GM12878 (cell line): ENCODE measurements at regions not wholly inside any gene's neighbourhood (a gene's known extent, or its start where the extent isn't known, plus 50 kb on each side); places are given as distances from the start of the nearest gene placed in this dataset.

Experiments used
- ATAC-seq: fragments of 200-7000 bp; cut with Tn5 transposase; 3 replicates; pipeline ENCODE4 v1.9.1; 2020; ENCODE audit warnings: mild to moderate bottlenecking, moderate library complexity
- BruUV-seq: library from RNA; stranded (reverse); fragments of 400-500 nt; replicated peaks from 2 replicates; lab custom pipeline; 2021; lab: Mats Ljungman, UMichigan
- CTCF ChIA-PET: fragments of 300-600 bp; sonication (Branson Sonifier 250); formaldehyde crosslinking; extraction: SDS; loops from one replicate; lab custom pipeline; 2021; ENCODE audit warnings: inconsistent platforms; lab: Yijun Ruan, JAX
- POLR2A ChIA-PET: fragments of 350-600 bp; formaldehyde crosslinking; extraction: SDS; loops from one replicate; lab custom pipeline; 2021; ENCODE audit warnings: inconsistent platforms; lab: Charles Lee
- RAD21 ChIA-PET: fragments of 300-600 bp; sonication (Branson Sonifier 250); formaldehyde crosslinking; loops from one replicate; lab custom pipeline; 2023; ENCODE audit warnings: antibody characterized with exemption; ENCODE audit not compliant: unreplicated experiment; lab: Charles Lee
- SMC1A ChIA-PET: fragments of 300-600 bp; sonication (Branson Sonifier 250); formaldehyde crosslinking; loops from one replicate; lab custom pipeline; 2023; ENCODE audit not compliant: unreplicated experiment, uncharacterized antibody; lab: Charles Lee
- DNase-seq: peaks from one replicate; pipeline ENCODE4 v3.0.0-alpha.2; 2011; ENCODE audit warnings: low read depth, low spot score
- FAIRE-seq: peaks from 3 replicates; lab custom pipeline; 2011; peaks lifted over from hg19 to GRCh38; lab: Jason Lieb, UNC
- H2AFZ ChIP-seq: 2 replicates; pipeline ENCODE4 v1.6.0; 2011; ENCODE audit warnings: low read depth, low read length, control low read depth; ENCODE audit not compliant: control insufficient read depth
- H3K27ac ChIP-seq: 2 replicates; pipeline ENCODE4 v1.5.1; 2011; ENCODE audit warnings: control low read depth; ENCODE audit not compliant: control insufficient read depth, insufficient read depth
- H3K27me3 ChIP-seq, 2 experiments: replicated peaks in 1 of 2; 2 replicates each; pipeline versions ENCODE4 v1.6.0 to v1.6.1; 2011; ENCODE audit warnings: low read length in 1 of 2; ENCODE audit not compliant: control insufficient read depth in 2 of 2, insufficient read depth in 2 of 2
- H3K36me3 ChIP-seq, 2 experiments: 2 replicates each; pipeline ENCODE4 v1.5.1; 2011; ENCODE audit warnings: low read length in 1 of 2; ENCODE audit not compliant: control insufficient read depth in 2 of 2, insufficient read depth in 2 of 2
- H3K4me1 ChIP-seq: 2 replicates; pipeline ENCODE4 v1.6.1; 2011; ENCODE audit warnings: mild to moderate bottlenecking, low read length, moderate library complexity, mixed read lengths; ENCODE audit not compliant: control insufficient read depth, insufficient read depth
- H3K4me2 ChIP-seq: 2 replicates; pipeline ENCODE4 v1.6.0; 2011; ENCODE audit warnings: control low read depth; ENCODE audit not compliant: control insufficient read depth, insufficient read depth
- H3K4me3 ChIP-seq: fragments of 200-600 bp; sonication (generic); 2 replicates; pipeline ENCODE4 v1.5.1; 2016
- H3K79me2 ChIP-seq: 2 replicates; pipeline ENCODE4 v1.6.0; 2011; ENCODE audit warnings: low read length; ENCODE audit not compliant: control insufficient read depth, insufficient read depth
- H3K9ac ChIP-seq: 2 replicates; pipeline ENCODE4 v1.8.0; 2011; ENCODE audit warnings: low read length, control low read depth, mixed read lengths; ENCODE audit not compliant: control insufficient read depth, insufficient read depth
- H3K9me3 ChIP-seq: replicated peaks from 3 replicates; pipeline ENCODE4 v1.5.1; 2011; ENCODE audit warnings: mild to moderate bottlenecking, low read length; ENCODE audit not compliant: control insufficient read depth, insufficient read depth
- H4K20me1 ChIP-seq: 2 replicates; pipeline ENCODE4 v1.6.0; 2011; ENCODE audit not compliant: control insufficient read depth, insufficient read depth
- EED ChIP-seq: sonication (generic); IDR thresholded peaks from 2 replicates; pipeline ENCODE4 v1.6.1; 2016; ENCODE audit warnings: antibody characterized with exemption, low read depth
- ESRRA ChIP-seq: IDR thresholded peaks from 2 replicates; pipeline ENCODE4 v1.6.1; 2012; ENCODE audit warnings: mild to moderate bottlenecking, low read length, improper control_type of control experiment
- EZH2 ChIP-seq: IDR thresholded peaks from 2 replicates; pipeline ENCODE4 v1.6.1; 2012; ENCODE audit warnings: low read depth, mild to moderate bottlenecking, control low read depth, inconsistent platforms, low read length, borderline replicate concordance; ENCODE audit not compliant: control insufficient read depth
- NBN ChIP-seq: fragments of 450-650 bp; IDR thresholded peaks from 2 replicates; pipeline ENCODE4 v1.6.1; 2016
- NFIC ChIP-seq: IDR thresholded peaks from 2 replicates; pipeline ENCODE4 v1.6.1; 2012; ENCODE audit warnings: low read depth, mild to moderate bottlenecking, inconsistent platforms, low read length, moderate library complexity
- NFYA ChIP-seq: IDR thresholded peaks from 2 replicates; pipeline ENCODE4 v1.6.1; 2011; ENCODE audit warnings: low read depth, mild to moderate bottlenecking, low read length, improper control_type of control experiment, borderline replicate concordance
- RAD21 ChIP-seq: IDR thresholded peaks from 2 replicates; pipeline ENCODE4 v1.6.1; 2011; ENCODE audit warnings: mild to moderate bottlenecking, low read depth, low read length, moderate library complexity; ENCODE audit not compliant: insufficient read depth
- SIX5 ChIP-seq: IDR thresholded peaks from 2 replicates; pipeline ENCODE4 v1.6.1; 2011; ENCODE audit warnings: mild to moderate bottlenecking, low read depth, low read length, moderate library complexity; ENCODE audit not compliant: severe bottlenecking
- SPI1 ChIP-seq: IDR thresholded peaks from 2 replicates; pipeline ENCODE4 v1.6.1; 2011; ENCODE audit warnings: low read depth, mild to moderate bottlenecking, low read length, moderate library complexity, borderline replicate concordance; ENCODE audit not compliant: insufficient read depth
- WGBS: methylation state at CpG from one replicate; pipeline ENCODE4 v1.1.6; 2016; ENCODE audit warnings: low lambda C conversion rate; ENCODE audit not compliant: insufficient replicate concordance, insufficient coverage; ENCODE audit errors: missing lambda C conversion rate; 5-methylcytosine and 5-hydroxymethylcytosine counted together
- in situ Hi-C: fragments of 300-500 bp; cut with MboI; formaldehyde crosslinking; loops from 9 replicates; pipeline ENCODE4 v1.14.3; 2018; ENCODE audit warnings: mixed read lengths
- intact Hi-C: fragments of 100-400 bp; cut with micrococcal nuclease; formaldehyde crosslinking; loops from one replicate; pipeline ENCODE4 v1.14.2; 2022; ENCODE audit not compliant: unreplicated experiment
- TF ChIP-seq, protein P1 (sequence below): fragments of 450-650 bp; IDR thresholded peaks from 2 replicates; pipeline ENCODE4 v1.6.1; 2017; ENCODE audit warnings: borderline replicate concordance
- TF ChIP-seq, protein P2 (sequence below): fragments of 450-650 bp; conservative IDR thresholded peaks from 2 replicates; pipeline ENCODE4 v1.6.1; 2017; ENCODE audit warnings: mild to moderate bottlenecking, moderate library complexity
- TF ChIP-seq, protein P3 (sequence below): IDR thresholded peaks from 2 replicates; pipeline ENCODE4 v1.6.1; 2012; ENCODE audit warnings: improper control_type of control experiment, low read depth, low read length; ENCODE audit not compliant: insufficient replicate concordance
- TF ChIP-seq, protein P4 (sequence below): IDR thresholded peaks from 2 replicates; pipeline ENCODE4 v1.6.1; 2011; ENCODE audit warnings: low read depth, mild to moderate bottlenecking, low read length, moderate library complexity, borderline replicate concordance; ENCODE audit errors: extremely low read depth
- TF ChIP-seq, protein P5 (sequence below): fragments of 150-350 bp; IDR thresholded peaks from 2 replicates; pipeline ENCODE4 v1.6.1; 2014; ENCODE audit warnings: mild to moderate bottlenecking, low read depth, low read length

DNA sequence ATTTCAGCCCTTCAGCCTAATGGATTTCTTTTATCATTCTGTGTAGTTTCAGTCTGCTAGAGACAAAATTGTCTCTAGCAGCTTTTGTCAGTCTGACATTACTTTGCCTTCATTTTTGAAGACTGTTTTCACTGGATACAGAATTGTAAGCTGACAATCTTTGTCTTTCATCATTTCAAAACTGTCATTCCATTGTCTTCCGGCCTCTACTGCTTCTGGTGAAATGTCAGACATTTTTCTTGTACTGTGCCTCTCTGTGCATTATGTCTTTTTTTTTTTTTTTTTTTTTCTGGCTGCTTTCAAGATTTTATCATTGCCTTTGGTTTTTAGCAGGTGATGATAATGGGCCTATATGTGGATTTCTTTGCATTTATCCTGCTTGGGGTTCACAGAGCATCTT is 51.3 kb upstream of the ZNF169 start:
- CTCF ChIA-PET, result interaction anchor here (10.4 kb wide), 1 partner anchor 144 kb away, joined by 253 read pairs; no protein-coding TSS in a partner anchor

More for the DNA sequence above, 51.3 kb upstream of the ZNF169 start:
- Histone ChIP-seq H3K36me3 (no peaks in the 10 kb centered on the region), H3K79me2 (no peaks in the 10 kb centered on the region), H3K27me3 (no peaks in the 10 kb centered on the region), H4K20me1 (no peaks in the 10 kb centered on the region), H3K9me3 (no peaks in the 10 kb centered on the region; the same call in 1 of the 3 replicates), H3K4me1 (no peaks in the 10 kb centered on the region), H3K9ac (no peak overlapping the region), H3K4me3 (no peak overlapping the region), H2AFZ (no peak overlapping the region), H3K4me2 (no peak overlapping the region), H3K27ac (no peak overlapping the region)
- ATAC-seq (no peak), DNase-seq (no peak), FAIRE-seq (no peak)
- TF ChIP-seq, protein P1, sequence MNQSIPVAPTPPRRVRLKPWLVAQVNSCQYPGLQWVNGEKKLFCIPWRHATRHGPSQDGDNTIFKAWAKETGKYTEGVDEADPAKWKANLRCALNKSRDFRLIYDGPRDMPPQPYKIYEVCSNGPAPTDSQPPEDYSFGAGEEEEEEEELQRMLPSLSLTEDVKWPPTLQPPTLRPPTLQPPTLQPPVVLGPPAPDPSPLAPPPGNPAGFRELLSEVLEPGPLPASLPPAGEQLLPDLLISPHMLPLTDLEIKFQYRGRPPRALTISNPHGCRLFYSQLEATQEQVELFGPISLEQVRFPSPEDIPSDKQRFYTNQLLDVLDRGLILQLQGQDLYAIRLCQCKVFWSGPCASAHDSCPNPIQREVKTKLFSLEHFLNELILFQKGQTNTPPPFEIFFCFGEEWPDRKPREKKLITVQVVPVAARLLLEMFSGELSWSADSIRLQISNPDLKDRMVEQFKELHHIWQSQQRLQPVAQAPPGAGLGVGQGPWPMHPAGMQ, result no peak
- TF ChIP-seq NFYA (no peak), RAD21 (no peak), EZH2 (no peak), NBN (no peak), SIX5 (no peak), EED (no peak), NFIC (no peak), ESRRA (no peak), SPI1 (no peak)
- TF ChIP-seq, protein P2, sequence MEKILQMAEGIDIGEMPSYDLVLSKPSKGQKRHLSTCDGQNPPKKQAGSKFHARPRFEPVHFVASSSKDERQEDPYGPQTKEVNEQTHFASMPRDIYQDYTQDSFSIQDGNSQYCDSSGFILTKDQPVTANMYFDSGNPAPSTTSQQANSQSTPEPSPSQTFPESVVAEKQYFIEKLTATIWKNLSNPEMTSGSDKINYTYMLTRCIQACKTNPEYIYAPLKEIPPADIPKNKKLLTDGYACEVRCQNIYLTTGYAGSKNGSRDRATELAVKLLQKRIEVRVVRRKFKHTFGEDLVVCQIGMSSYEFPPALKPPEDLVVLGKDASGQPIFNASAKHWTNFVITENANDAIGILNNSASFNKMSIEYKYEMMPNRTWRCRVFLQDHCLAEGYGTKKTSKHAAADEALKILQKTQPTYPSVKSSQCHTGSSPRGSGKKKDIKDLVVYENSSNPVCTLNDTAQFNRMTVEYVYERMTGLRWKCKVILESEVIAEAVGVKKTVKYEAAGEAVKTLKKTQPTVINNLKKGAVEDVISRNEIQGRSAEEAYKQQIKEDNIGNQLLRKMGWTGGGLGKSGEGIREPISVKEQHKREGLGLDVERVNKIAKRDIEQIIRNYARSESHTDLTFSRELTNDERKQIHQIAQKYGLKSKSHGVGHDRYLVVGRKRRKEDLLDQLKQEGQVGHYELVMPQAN, result no peak
- TF ChIP-seq, protein P3, sequence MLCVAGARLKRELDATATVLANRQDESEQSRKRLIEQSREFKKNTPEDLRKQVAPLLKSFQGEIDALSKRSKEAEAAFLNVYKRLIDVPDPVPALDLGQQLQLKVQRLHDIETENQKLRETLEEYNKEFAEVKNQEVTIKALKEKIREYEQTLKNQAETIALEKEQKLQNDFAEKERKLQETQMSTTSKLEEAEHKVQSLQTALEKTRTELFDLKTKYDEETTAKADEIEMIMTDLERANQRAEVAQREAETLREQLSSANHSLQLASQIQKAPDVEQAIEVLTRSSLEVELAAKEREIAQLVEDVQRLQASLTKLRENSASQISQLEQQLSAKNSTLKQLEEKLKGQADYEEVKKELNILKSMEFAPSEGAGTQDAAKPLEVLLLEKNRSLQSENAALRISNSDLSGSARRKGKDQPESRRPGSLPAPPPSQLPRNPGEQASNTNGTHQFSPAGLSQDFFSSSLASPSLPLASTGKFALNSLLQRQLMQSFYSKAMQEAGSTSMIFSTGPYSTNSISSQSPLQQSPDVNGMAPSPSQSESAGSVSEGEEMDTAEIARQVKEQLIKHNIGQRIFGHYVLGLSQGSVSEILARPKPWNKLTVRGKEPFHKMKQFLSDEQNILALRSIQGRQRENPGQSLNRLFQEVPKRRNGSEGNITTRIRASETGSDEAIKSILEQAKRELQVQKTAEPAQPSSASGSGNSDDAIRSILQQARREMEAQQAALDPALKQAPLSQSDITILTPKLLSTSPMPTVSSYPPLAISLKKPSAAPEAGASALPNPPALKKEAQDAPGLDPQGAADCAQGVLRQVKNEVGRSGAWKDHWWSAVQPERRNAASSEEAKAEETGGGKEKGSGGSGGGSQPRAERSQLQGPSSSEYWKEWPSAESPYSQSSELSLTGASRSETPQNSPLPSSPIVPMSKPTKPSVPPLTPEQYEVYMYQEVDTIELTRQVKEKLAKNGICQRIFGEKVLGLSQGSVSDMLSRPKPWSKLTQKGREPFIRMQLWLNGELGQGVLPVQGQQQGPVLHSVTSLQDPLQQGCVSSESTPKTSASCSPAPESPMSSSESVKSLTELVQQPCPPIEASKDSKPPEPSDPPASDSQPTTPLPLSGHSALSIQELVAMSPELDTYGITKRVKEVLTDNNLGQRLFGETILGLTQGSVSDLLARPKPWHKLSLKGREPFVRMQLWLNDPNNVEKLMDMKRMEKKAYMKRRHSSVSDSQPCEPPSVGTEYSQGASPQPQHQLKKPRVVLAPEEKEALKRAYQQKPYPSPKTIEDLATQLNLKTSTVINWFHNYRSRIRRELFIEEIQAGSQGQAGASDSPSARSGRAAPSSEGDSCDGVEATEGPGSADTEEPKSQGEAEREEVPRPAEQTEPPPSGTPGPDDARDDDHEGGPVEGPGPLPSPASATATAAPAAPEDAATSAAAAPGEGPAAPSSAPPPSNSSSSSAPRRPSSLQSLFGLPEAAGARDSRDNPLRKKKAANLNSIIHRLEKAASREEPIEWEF, result no peak
- TF ChIP-seq, protein P4, sequence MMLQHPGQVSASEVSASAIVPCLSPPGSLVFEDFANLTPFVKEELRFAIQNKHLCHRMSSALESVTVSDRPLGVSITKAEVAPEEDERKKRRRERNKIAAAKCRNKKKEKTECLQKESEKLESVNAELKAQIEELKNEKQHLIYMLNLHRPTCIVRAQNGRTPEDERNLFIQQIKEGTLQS, result no peak
- TF ChIP-seq, protein P5, sequence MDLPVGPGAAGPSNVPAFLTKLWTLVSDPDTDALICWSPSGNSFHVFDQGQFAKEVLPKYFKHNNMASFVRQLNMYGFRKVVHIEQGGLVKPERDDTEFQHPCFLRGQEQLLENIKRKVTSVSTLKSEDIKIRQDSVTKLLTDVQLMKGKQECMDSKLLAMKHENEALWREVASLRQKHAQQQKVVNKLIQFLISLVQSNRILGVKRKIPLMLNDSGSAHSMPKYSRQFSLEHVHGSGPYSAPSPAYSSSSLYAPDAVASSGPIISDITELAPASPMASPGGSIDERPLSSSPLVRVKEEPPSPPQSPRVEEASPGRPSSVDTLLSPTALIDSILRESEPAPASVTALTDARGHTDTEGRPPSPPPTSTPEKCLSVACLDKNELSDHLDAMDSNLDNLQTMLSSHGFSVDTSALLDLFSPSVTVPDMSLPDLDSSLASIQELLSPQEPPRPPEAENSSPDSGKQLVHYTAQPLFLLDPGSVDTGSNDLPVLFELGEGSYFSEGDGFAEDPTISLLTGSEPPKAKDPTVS, result no peak
- WGBS, result 44% methylated on average over 1 of the region's 1 CpG
- no TSS peak for BruUV-seq
- POLR2A ChIA-PET, result no interaction called here
- SMC1A ChIA-PET, result interaction anchor here (1.4 to 1.5 kb wide), 2 partner anchors 9 to 193 kb away, joined by 3 read pairs; no protein-coding TSS in a partner anchor
- intact Hi-C loops, result no loop called here
- in situ Hi-C loops, result no loop called here
- RAD21 ChIA-PET, result no interaction called here
